ENCODE measurements at regions not wholly inside any gene's neighbourhood (a gene's known extent, or its start where the extent isn't known, plus 50 kb on each side); places are given as distances from the start of the nearest gene placed in this dataset.

GRCh38 chr6:6964675-6965074 lies 143.1 kb upstream of the RREB1 start:
- H3K27ac ChIP-seq = no peak overlapping the region
- no peaks in the 10 kb centered on the region for H3K4me1 ChIP-seq
- no peaks in the 10 kb centered on the region for H3K27me3 ChIP-seq
- DNase-seq = no peak
- 55 to 73% methylated on average over 3 of the region's 3 CpGs for whole genome bisulfite sequencing, 2 donors
- intact Hi-C loops (cut with DNase I) = no loop called here
- H3K4me3 ChIP-seq = no peak overlapping the region
- no peaks in the 10 kb centered on the region for H3K36me3 ChIP-seq
- no peaks in the 10 kb centered on the region for H3K9me3 ChIP-seq
- no peak for TF ChIP-seq POLR2A (IDR thresholded peaks at IDR 0.05)
- no peak for TF ChIP-seq EP300 (IDR thresholded peaks at IDR 0.05)
- no peak for TF ChIP-seq CTCF (IDR thresholded peaks at IDR 0.05)
- TF ChIP-seq POLR2AphosphoS5 (IDR thresholded peaks at IDR 0.05) = no peak

DNA sequence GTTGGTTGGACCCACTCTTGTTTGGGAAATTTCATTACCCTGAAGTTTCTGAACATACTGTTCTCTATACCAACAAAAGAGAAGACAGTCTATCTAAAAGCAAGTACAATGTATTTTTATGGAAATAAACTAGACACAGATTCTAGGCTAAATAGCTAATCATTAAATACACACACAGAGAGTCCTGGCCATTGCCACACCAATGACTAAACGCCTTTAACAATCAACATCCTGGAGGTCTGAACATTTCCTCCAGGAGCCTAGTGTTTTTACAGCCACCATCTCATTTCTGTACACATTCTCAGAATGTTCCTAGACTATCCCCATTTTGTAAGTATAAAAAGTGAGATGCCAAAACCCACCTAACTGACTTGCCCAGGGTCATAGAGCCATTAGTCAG lies 141.6 kb upstream of the RREB1 start:
- intact Hi-C loops (cut with DNase I) = no loop called here
- no peak for DNase-seq
- Histone ChIP-seq H3K4me3 (no peak overlapping the region), H3K4me1 (no peaks in the 10 kb centered on the region), H3K9me3 (no peaks in the 10 kb centered on the region), H3K27ac (no peak overlapping the region), H3K27me3 (no peaks in the 10 kb centered on the region), H3K36me3 (no peaks in the 10 kb centered on the region)
- 23 to 66% methylated on average over 1 of the region's 1 CpG for WGBS, 2 donors
- TF ChIP-seq CTCF (IDR thresholded peaks at IDR 0.05) (no peak), POLR2A (IDR thresholded peaks at IDR 0.05) (no peak), POLR2AphosphoS5 (IDR thresholded peaks at IDR 0.05) (no peak), EP300 (IDR thresholded peaks at IDR 0.05) (no peak)

GRCh38 chr6:6966569-6966968 lies 141.2 kb upstream of the RREB1 start:
- no peaks in the 10 kb centered on the region for H3K36me3 ChIP-seq
- no peak for DNase-seq
- H3K4me3 ChIP-seq = no peak overlapping the region
- intact Hi-C loops (cut with DNase I) = no loop called here
- no peaks in the 10 kb centered on the region for H3K4me1 ChIP-seq
- no peaks in the 10 kb centered on the region for H3K9me3 ChIP-seq
- no peak for TF ChIP-seq POLR2AphosphoS5 (IDR thresholded peaks at IDR 0.05)
- no peak for TF ChIP-seq CTCF (IDR thresholded peaks at IDR 0.05)
- no peak for TF ChIP-seq EP300 (IDR thresholded peaks at IDR 0.05)
- no peak for TF ChIP-seq POLR2A (IDR thresholded peaks at IDR 0.05)
- H3K27ac ChIP-seq = no peak overlapping the region
- no peaks in the 10 kb centered on the region for H3K27me3 ChIP-seq
- WGBS, 2 donors = 88 to 92% methylated on average over 4 of the region's 4 CpGs

GRCh38 chr6:6968357-6968730 lies 139.4 kb upstream of the RREB1 start:
- Histone ChIP-seq H3K27ac (no peak overlapping the region), H3K36me3 (no peaks in the 10 kb centered on the region), H3K4me1 (no peaks in the 10 kb centered on the region), H3K9me3 (no peaks in the 10 kb centered on the region), H3K4me3 (no peak overlapping the region), H3K27me3 (no peaks in the 10 kb centered on the region)
- intact Hi-C loops (cut with DNase I) = no loop called here
- 73 to 89% methylated on average over 3 of the region's 3 CpGs for WGBS, 2 donors
- TF ChIP-seq POLR2A (IDR thresholded peaks at IDR 0.05) (no peak), EP300 (IDR thresholded peaks at IDR 0.05) (no peak), CTCF (IDR thresholded peaks at IDR 0.05) (no peak), POLR2AphosphoS5 (IDR thresholded peaks at IDR 0.05) (no peak)
- no peak for DNase-seq

DNA sequence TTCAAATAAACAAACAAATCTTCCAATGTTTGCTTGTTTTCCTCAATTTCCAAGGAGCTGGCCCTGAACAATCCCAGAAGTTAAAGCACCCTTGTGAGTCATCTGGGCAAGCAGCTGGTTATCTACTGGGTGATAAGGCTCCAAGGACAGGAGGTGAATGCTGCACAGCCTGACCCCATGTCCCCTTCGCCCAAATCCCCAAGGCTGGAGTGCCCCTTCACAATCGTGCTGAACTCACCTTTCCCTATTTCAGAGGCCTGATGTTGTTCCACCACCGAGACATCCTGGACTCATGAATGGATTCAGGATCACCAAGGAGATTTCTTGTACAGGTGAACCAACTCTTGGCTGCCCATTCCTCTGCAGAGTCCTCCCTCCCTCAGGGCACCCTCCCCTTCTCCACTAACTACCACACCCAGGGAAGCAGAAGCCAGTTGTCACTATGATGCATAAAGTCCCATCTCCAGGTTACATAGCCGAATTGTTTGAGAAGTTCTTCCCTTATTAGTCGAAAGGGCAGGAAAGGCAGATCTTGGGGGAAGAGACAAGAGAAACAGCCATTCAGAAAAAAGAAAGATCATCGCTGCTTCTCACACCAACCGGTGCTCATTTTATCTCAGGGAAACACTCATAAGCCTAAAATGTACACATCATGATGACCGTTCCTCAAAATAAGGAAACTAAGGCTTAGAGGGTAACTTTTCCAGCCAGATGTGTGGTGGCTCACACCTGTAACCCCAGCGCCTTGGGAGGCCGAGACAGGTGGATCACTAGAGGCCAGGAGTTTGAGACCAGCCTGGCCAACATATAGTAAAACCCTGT lies 138.8 kb upstream of the RREB1 start:
- WGBS, 2 donors = 66 to 88% methylated on average over 10 of the region's 10 CpGs
- H3K36me3 ChIP-seq = no peaks in the 10 kb centered on the region
- no peaks in the 10 kb centered on the region for H3K4me1 ChIP-seq
- H3K4me3 ChIP-seq = no peak overlapping the region
- no peaks in the 10 kb centered on the region for H3K9me3 ChIP-seq
- H3K27me3 ChIP-seq = no peaks in the 10 kb centered on the region
- TF ChIP-seq EP300 (IDR thresholded peaks at IDR 0.05) (no peak), POLR2A (IDR thresholded peaks at IDR 0.05) (no peak), POLR2AphosphoS5 (IDR thresholded peaks at IDR 0.05) (no peak), CTCF (IDR thresholded peaks at IDR 0.05) (no peak)
- intact Hi-C loops (cut with DNase I) = no loop called here
- no peak overlapping the region for H3K27ac ChIP-seq
- no peak for DNase-seq
